Esophagus squamous epithelium (tissue), 4 donors: ENCODE measurements at regions not wholly inside any gene's neighbourhood (a gene's known extent, or its start where the extent isn't known, plus 50 kb on each side); places are given as distances from the start of the nearest gene placed in this dataset.

Experiments
- POLR2A ChIP-seq, 4 donors: fragments of 450-650 bp; IDR thresholded peaks; one replicate each; pipeline ENCODE4 v1.6.1; 2017; ENCODE audit warnings: antibody characterized with exemption in 4 of 4, mild to moderate bottlenecking in 4 of 4, moderate library complexity in 3 of 4
- TF ChIP-seq, protein P1 (sequence below), 6 experiments: fragments of 450-650 bp in 4 of 6; fragments of 200-600 bp in 2 of 6; sonication (generic) in 2 of 6; IDR thresholded peaks; one replicate each; pipeline ENCODE4 v1.5.1; 2016 to 2019; ENCODE audit warnings: antibody characterized with exemption in 6 of 6, mild to moderate bottlenecking in 4 of 6, moderate library complexity in 4 of 6

DNA sequence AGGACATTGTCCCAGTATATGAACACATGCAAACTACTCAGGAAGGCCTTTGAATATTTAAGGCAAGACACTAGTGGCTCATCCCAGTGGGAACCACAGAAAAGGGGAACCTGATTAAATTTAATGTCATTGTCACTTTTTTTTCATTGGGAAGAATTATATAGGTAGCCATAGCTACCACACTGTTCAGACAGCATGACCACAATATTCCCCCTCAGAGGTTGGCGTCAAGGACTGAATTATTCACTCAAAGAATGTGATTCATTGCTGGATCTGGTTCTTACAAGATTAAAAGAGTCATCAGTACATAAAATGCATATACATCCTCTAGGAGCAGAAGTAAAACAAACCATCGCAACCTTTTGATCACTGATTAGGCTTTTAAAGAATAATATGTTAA is 92.0 kb upstream of the SMARCAD1 start:
- TF ChIP-seq, protein P1, sequence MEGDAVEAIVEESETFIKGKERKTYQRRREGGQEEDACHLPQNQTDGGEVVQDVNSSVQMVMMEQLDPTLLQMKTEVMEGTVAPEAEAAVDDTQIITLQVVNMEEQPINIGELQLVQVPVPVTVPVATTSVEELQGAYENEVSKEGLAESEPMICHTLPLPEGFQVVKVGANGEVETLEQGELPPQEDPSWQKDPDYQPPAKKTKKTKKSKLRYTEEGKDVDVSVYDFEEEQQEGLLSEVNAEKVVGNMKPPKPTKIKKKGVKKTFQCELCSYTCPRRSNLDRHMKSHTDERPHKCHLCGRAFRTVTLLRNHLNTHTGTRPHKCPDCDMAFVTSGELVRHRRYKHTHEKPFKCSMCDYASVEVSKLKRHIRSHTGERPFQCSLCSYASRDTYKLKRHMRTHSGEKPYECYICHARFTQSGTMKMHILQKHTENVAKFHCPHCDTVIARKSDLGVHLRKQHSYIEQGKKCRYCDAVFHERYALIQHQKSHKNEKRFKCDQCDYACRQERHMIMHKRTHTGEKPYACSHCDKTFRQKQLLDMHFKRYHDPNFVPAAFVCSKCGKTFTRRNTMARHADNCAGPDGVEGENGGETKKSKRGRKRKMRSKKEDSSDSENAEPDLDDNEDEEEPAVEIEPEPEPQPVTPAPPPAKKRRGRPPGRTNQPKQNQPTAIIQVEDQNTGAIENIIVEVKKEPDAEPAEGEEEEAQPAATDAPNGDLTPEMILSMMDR (IDR thresholded peaks at IDR 0.05), result no peak
- no peak for TF ChIP-seq POLR2A (IDR thresholded peaks at IDR 0.05)
